WTC11 (cell line): ENCODE measurements at regions not wholly inside any gene's neighbourhood (a gene's known extent, or its start where the extent isn't known, plus 50 kb on each side); places are given as distances from the start of the nearest gene placed in this dataset.

Experiments used
- ELF4 ChIP-seq: sonication (generic); formaldehyde crosslinking; IDR thresholded peaks from 2 replicates; pipeline ENCODE4 v1.8.1; 2022; ENCODE audit warnings: low read depth, mild to moderate bottlenecking, moderate library complexity, missing genetic modification reagents
- JAZF1 ChIP-seq: fragments of 250-450 bp; sonication (Bioruptor Pico); IDR thresholded peaks from 2 replicates; pipeline ENCODE4 v1.9.0; 2021; ENCODE audit warnings: moderate library complexity, mild to moderate bottlenecking, inconsistent platforms
- NFYB ChIP-seq: sonication (generic); formaldehyde crosslinking; conservative IDR thresholded peaks from 2 replicates; pipeline ENCODE4 v1.8.0; 2022; ENCODE audit warnings: low read depth, missing genetic modification reagents
- RORB ChIP-seq: fragments of 250-450 bp; sonication (Bioruptor Pico); IDR thresholded peaks from 2 replicates; pipeline ENCODE4 v1.9.0; 2021; ENCODE audit warnings: mild to moderate bottlenecking
- SP1 ChIP-seq: sonication (generic); formaldehyde crosslinking; conservative IDR thresholded peaks from 2 replicates; pipeline ENCODE4 v1.8.1; 2022; ENCODE audit warnings: missing genetic modification reagents
- TEAD4 ChIP-seq: sonication (generic); formaldehyde crosslinking; IDR thresholded peaks from 2 replicates; pipeline ENCODE4 v1.8.0; 2022; ENCODE audit warnings: mild to moderate bottlenecking, missing genetic modification reagents
- TP53 ChIP-seq: sonication (generic); formaldehyde crosslinking; IDR thresholded peaks from 2 replicates; pipeline ENCODE4 v1.8.1; 2023; ENCODE audit warnings: mild to moderate bottlenecking, missing genetic modification reagents
- ZNF263 ChIP-seq: sonication (generic); formaldehyde crosslinking; IDR thresholded peaks from 2 replicates; pipeline ENCODE4 v1.8.1; 2022; ENCODE audit warnings: low read depth, mild to moderate bottlenecking, moderate library complexity, missing genetic modification reagents
- ZNF317 ChIP-seq: sonication (generic); formaldehyde crosslinking; IDR thresholded peaks from 2 replicates; pipeline ENCODE4 v1.8.1; 2023; ENCODE audit warnings: low read depth, mild to moderate bottlenecking, moderate library complexity, missing genetic modification reagents, borderline replicate concordance
- TF ChIP-seq, protein P1 (sequence below): sonication (generic); formaldehyde crosslinking; IDR thresholded peaks from 2 replicates; pipeline ENCODE4 v1.8.1; 2022; ENCODE audit warnings: low read depth, missing genetic modification reagents, borderline replicate concordance
- TF ChIP-seq, protein P2 (sequence below): sonication (generic); formaldehyde crosslinking; IDR thresholded peaks from 2 replicates; pipeline ENCODE4 v1.8.0; 2023; ENCODE audit warnings: mild to moderate bottlenecking, missing genetic modification reagents
- TF ChIP-seq, protein P3 (sequence below): sonication (generic); formaldehyde crosslinking; IDR thresholded peaks from 2 replicates; pipeline ENCODE4 v1.8.0; 2022; ENCODE audit warnings: missing genetic modification reagents
- TF ChIP-seq, protein P4 (sequence below): sonication (generic); formaldehyde crosslinking; conservative IDR thresholded peaks from 2 replicates; pipeline ENCODE4 v1.8.1; 2023; ENCODE audit warnings: mild to moderate bottlenecking, low read depth, missing genetic modification reagents, moderate library complexity
- TF ChIP-seq, protein P5 (sequence below): fragments of 250-450 bp; sonication (Bioruptor Pico); IDR thresholded peaks from 2 replicates; pipeline ENCODE4 v1.9.0; 2021; ENCODE audit warnings: mild to moderate bottlenecking, borderline replicate concordance
- TF ChIP-seq, protein P6 (sequence below): sonication (generic); formaldehyde crosslinking; IDR thresholded peaks from 2 replicates; pipeline ENCODE4 v1.8.1; 2022; ENCODE audit warnings: mild to moderate bottlenecking, missing genetic modification reagents, moderate library complexity, borderline replicate concordance
- TF ChIP-seq, protein P7 (sequence below): sonication (generic); formaldehyde crosslinking; IDR thresholded peaks from 2 replicates; pipeline ENCODE4 v1.8.1; 2023; ENCODE audit warnings: mild to moderate bottlenecking, missing genetic modification reagents

DNA sequence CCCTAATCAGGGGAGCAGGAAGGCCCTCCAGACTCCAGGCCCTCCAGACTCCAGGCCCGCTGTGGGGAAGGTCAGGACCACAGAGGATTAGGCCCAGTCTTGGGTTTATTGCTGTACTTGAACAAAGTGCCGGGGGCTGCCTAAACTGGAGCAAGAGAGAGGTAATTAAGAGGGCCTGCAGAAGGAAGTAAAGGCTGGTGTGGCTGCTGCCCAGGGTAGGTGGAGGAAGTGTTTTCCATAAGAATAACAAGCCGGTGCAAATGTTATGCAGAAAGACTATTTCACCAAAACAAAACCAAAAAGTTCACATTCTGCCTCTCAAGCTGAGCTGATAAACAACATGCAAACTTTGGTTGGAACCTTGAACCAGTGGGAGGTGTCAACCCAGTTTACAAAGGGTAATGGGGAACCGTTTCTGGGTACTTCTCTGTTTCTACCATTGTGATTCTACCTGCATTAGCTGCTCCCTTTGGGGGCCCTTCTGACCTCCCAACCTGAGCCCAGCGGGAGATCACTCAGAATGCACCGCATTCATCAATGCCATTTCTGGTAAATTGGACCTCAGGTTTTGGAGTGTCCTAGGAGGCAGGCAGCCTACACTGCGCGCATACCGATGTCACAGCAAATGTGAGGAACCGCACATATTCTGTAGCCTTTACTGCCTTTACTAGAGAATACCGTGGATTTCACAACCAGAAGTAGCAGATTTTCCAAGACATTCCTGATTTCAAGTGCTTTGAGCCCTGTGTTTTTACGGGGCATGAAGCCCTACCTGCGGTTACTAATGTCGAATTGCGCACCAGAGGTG, 59.7 kb upstream of the BCOR start (continued):
- TF ChIP-seq, protein P1, sequence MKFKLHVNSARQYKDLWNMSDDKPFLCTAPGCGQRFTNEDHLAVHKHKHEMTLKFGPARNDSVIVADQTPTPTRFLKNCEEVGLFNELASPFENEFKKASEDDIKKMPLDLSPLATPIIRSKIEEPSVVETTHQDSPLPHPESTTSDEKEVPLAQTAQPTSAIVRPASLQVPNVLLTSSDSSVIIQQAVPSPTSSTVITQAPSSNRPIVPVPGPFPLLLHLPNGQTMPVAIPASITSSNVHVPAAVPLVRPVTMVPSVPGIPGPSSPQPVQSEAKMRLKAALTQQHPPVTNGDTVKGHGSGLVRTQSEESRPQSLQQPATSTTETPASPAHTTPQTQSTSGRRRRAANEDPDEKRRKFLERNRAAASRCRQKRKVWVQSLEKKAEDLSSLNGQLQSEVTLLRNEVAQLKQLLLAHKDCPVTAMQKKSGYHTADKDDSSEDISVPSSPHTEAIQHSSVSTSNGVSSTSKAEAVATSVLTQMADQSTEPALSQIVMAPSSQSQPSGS (CRISPR knock-in tag): no peak
- TF ChIP-seq, protein P2, sequence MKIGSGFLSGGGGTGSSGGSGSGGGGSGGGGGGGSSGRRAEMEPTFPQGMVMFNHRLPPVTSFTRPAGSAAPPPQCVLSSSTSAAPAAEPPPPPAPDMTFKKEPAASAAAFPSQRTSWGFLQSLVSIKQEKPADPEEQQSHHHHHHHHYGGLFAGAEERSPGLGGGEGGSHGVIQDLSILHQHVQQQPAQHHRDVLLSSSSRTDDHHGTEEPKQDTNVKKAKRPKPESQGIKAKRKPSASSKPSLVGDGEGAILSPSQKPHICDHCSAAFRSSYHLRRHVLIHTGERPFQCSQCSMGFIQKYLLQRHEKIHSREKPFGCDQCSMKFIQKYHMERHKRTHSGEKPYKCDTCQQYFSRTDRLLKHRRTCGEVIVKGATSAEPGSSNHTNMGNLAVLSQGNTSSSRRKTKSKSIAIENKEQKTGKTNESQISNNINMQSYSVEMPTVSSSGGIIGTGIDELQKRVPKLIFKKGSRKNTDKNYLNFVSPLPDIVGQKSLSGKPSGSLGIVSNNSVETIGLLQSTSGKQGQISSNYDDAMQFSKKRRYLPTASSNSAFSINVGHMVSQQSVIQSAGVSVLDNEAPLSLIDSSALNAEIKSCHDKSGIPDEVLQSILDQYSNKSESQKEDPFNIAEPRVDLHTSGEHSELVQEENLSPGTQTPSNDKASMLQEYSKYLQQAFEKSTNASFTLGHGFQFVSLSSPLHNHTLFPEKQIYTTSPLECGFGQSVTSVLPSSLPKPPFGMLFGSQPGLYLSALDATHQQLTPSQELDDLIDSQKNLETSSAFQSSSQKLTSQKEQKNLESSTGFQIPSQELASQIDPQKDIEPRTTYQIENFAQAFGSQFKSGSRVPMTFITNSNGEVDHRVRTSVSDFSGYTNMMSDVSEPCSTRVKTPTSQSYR: 0 out of 2 replicates have a peak, but pooled peaks have one; percentile 48
- TF ChIP-seq TP53: no peak
- TF ChIP-seq RORB (CRISPR knock-in tag): no peak
- TF ChIP-seq, protein P3, sequence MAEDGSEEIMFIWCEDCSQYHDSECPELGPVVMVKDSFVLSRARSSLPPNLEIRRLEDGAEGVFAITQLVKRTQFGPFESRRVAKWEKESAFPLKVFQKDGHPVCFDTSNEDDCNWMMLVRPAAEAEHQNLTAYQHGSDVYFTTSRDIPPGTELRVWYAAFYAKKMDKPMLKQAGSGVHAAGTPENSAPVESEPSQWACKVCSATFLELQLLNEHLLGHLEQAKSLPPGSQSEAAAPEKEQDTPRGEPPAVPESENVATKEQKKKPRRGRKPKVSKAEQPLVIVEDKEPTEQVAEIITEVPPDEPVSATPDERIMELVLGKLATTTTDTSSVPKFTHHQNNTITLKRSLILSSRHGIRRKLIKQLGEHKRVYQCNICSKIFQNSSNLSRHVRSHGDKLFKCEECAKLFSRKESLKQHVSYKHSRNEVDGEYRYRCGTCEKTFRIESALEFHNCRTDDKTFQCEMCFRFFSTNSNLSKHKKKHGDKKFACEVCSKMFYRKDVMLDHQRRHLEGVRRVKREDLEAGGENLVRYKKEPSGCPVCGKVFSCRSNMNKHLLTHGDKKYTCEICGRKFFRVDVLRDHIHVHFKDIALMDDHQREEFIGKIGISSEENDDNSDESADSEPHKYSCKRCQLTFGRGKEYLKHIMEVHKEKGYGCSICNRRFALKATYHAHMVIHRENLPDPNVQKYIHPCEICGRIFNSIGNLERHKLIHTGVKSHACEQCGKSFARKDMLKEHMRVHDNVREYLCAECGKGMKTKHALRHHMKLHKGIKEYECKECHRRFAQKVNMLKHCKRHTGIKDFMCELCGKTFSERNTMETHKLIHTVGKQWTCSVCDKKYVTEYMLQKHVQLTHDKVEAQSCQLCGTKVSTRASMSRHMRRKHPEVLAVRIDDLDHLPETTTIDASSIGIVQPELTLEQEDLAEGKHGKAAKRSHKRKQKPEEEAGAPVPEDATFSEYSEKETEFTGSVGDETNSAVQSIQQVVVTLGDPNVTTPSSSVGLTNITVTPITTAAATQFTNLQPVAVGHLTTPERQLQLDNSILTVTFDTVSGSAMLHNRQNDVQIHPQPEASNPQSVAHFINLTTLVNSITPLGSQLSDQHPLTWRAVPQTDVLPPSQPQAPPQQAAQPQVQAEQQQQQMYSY (CRISPR knock-in tag): no peak
- TF ChIP-seq, protein P4, sequence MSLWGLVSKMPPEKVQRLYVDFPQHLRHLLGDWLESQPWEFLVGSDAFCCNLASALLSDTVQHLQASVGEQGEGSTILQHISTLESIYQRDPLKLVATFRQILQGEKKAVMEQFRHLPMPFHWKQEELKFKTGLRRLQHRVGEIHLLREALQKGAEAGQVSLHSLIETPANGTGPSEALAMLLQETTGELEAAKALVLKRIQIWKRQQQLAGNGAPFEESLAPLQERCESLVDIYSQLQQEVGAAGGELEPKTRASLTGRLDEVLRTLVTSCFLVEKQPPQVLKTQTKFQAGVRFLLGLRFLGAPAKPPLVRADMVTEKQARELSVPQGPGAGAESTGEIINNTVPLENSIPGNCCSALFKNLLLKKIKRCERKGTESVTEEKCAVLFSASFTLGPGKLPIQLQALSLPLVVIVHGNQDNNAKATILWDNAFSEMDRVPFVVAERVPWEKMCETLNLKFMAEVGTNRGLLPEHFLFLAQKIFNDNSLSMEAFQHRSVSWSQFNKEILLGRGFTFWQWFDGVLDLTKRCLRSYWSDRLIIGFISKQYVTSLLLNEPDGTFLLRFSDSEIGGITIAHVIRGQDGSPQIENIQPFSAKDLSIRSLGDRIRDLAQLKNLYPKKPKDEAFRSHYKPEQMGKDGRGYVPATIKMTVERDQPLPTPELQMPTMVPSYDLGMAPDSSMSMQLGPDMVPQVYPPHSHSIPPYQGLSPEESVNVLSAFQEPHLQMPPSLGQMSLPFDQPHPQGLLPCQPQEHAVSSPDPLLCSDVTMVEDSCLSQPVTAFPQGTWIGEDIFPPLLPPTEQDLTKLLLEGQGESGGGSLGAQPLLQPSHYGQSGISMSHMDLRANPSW (CRISPR knock-in tag): no peak
- TF ChIP-seq, protein P5, sequence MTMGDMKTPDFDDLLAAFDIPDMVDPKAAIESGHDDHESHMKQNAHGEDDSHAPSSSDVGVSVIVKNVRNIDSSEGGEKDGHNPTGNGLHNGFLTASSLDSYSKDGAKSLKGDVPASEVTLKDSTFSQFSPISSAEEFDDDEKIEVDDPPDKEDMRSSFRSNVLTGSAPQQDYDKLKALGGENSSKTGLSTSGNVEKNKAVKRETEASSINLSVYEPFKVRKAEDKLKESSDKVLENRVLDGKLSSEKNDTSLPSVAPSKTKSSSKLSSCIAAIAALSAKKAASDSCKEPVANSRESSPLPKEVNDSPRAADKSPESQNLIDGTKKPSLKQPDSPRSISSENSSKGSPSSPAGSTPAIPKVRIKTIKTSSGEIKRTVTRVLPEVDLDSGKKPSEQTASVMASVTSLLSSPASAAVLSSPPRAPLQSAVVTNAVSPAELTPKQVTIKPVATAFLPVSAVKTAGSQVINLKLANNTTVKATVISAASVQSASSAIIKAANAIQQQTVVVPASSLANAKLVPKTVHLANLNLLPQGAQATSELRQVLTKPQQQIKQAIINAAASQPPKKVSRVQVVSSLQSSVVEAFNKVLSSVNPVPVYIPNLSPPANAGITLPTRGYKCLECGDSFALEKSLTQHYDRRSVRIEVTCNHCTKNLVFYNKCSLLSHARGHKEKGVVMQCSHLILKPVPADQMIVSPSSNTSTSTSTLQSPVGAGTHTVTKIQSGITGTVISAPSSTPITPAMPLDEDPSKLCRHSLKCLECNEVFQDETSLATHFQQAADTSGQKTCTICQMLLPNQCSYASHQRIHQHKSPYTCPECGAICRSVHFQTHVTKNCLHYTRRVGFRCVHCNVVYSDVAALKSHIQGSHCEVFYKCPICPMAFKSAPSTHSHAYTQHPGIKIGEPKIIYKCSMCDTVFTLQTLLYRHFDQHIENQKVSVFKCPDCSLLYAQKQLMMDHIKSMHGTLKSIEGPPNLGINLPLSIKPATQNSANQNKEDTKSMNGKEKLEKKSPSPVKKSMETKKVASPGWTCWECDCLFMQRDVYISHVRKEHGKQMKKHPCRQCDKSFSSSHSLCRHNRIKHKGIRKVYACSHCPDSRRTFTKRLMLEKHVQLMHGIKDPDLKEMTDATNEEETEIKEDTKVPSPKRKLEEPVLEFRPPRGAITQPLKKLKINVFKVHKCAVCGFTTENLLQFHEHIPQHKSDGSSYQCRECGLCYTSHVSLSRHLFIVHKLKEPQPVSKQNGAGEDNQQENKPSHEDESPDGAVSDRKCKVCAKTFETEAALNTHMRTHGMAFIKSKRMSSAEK: no peak
- TF ChIP-seq ZNF317: no peak
- no peak for TF ChIP-seq NFYB (CRISPR knock-in tag)
- TF ChIP-seq TEAD4 (CRISPR knock-in tag): no peak
- TF ChIP-seq ELF4 (CRISPR knock-in tag): no peak
- TF ChIP-seq SP1: peak; percentile 46; the same call in 1 of the 2 replicates
- TF ChIP-seq, protein P6, sequence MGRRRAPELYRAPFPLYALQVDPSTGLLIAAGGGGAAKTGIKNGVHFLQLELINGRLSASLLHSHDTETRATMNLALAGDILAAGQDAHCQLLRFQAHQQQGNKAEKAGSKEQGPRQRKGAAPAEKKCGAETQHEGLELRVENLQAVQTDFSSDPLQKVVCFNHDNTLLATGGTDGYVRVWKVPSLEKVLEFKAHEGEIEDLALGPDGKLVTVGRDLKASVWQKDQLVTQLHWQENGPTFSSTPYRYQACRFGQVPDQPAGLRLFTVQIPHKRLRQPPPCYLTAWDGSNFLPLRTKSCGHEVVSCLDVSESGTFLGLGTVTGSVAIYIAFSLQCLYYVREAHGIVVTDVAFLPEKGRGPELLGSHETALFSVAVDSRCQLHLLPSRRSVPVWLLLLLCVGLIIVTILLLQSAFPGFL (CRISPR knock-in tag): no peak
- TF ChIP-seq, protein P7, sequence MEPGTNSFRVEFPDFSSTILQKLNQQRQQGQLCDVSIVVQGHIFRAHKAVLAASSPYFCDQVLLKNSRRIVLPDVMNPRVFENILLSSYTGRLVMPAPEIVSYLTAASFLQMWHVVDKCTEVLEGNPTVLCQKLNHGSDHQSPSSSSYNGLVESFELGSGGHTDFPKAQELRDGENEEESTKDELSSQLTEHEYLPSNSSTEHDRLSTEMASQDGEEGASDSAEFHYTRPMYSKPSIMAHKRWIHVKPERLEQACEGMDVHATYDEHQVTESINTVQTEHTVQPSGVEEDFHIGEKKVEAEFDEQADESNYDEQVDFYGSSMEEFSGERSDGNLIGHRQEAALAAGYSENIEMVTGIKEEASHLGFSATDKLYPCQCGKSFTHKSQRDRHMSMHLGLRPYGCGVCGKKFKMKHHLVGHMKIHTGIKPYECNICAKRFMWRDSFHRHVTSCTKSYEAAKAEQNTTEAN: 0 out of 2 replicates have a peak, but pooled peaks have one; percentile 41
- TF ChIP-seq ZNF263 (CRISPR knock-in tag): no peak
- no peak for TF ChIP-seq JAZF1 (CRISPR knock-in tag)
- TF ChIP-seq, all 79 proteins: peak for 7
